Fibroblast of skin of right biceps (primary cell): ENCODE measurements at regions not wholly inside any gene's neighbourhood (a gene's known extent, or its start where the extent isn't known, plus 50 kb on each side); places are given as distances from the start of the nearest gene placed in this dataset.

Source experiments
- DNase-seq: peaks from one replicate; pipeline ENCODE4 v3.0.0-alpha.2; 2013

GRCh38 chr14:98890556-98891340 is 381.2 kb downstream of the BCL11B start:
- no peak for DNase-seq

GRCh38 chr14:98893675-98894074 is 378.3 kb downstream of the BCL11B start:
- DNase-seq = no peak

- DNase-seq = no peak
Observed at GRCh38 chr14:98894600-98894999, 377.4 kb downstream of the BCL11B start.

GRCh38 chr14:98896449-98896848 is 375.5 kb downstream of the BCL11B start:
- no peak for DNase-seq

GRCh38 chr14:98897605-98898309 is 374.2 kb downstream of the BCL11B start:
- no peak for DNase-seq

GRCh38 chr14:98899441-98899840 is 372.6 kb downstream of the BCL11B start:
- no peak for DNase-seq

GRCh38 chr14:98900236-98900635 is 371.8 kb downstream of the BCL11B start:
- no peak for DNase-seq

GRCh38 chr14:98900798-98901197 is 371.2 kb downstream of the BCL11B start:
- DNase-seq = no peak

- no peak for DNase-seq
Observed at GRCh38 chr14:98901511-98902205, 370.3 kb downstream of the BCL11B start.

GRCh38 chr14:98903371-98903770 is 368.6 kb downstream of the BCL11B start:
- no peak for DNase-seq

GRCh38 chr14:98904677-98905076 is 367.3 kb downstream of the BCL11B start:
- no peak for DNase-seq

GRCh38 chr14:98906123-98906995 is 365.6 kb downstream of the BCL11B start:
- DNase-seq = peak; percentile 60

- DNase-seq = no peak
Observed at GRCh38 chr14:98907271-98907670, 364.7 kb downstream of the BCL11B start.

GRCh38 chr14:98908050-98908449 is 363.9 kb downstream of the BCL11B start:
- no peak for DNase-seq

GRCh38 chr14:98909251-98909944 is 362.6 kb downstream of the BCL11B start:
- peak; percentile 88 for DNase-seq

GRCh38 chr14:98910061-98910460 is 361.9 kb downstream of the BCL11B start:
- DNase-seq = no peak

- DNase-seq = no peak
Observed at GRCh38 chr14:98912655-98913054, 359.3 kb downstream of the BCL11B start.

- no peak for DNase-seq
Observed at GRCh38 chr14:98913967-98914650, 357.9 kb downstream of the BCL11B start.

GRCh38 chr14:98914942-98915341 is 357.1 kb downstream of the BCL11B start:
- DNase-seq = no peak

- DNase-seq = no peak
Observed at GRCh38 chr14:98915625-98916024, 356.4 kb downstream of the BCL11B start.

- no peak for DNase-seq
Observed at GRCh38 chr14:98916036-98916435, 356.0 kb downstream of the BCL11B start.

GRCh38 chr14:98916476-98916875 is 355.5 kb downstream of the BCL11B start:
- DNase-seq = no peak
